Mucosa of descending colon (tissue), 3 donors: ENCODE measurements at regions not wholly inside any gene's neighbourhood (a gene's known extent, or its start where the extent isn't known, plus 50 kb on each side); places are given as distances from the start of the nearest gene placed in this dataset.

ENCODE experiments used
- ATAC-seq: fragments of 200-7000 bp; cut with Tn5 transposase; one replicate; pipeline ENCODE4 v1.9.1; 2020; ENCODE audit warnings: mild to moderate bottlenecking, moderate library complexity
- DNase-seq, 3 donors: peaks; one replicate each; pipeline ENCODE4 v3.0.0-alpha.2; 2020
- H3K36me3 ChIP-seq: fragments of 200-600 bp; one replicate; pipeline ENCODE4 v1.8.0; 2021; ENCODE audit warnings: low read depth, mild to moderate bottlenecking
- H3K4me1 ChIP-seq: fragments of 200-600 bp; one replicate; pipeline ENCODE4 v1.8.0; 2021; ENCODE audit warnings: low read depth, mild to moderate bottlenecking
- H3K4me3 ChIP-seq: fragments of 200-600 bp; one replicate; pipeline ENCODE4 v1.8.0; 2021; ENCODE audit warnings: mild to moderate bottlenecking
- H3K9me3 ChIP-seq: fragments of 200-600 bp; one replicate; pipeline ENCODE4 v1.8.0; 2021; ENCODE audit warnings: mild to moderate bottlenecking
- intact Hi-C, 2 donors: fragments of 100-400 bp; cut with DNase I in 1 of 2; cut with micrococcal nuclease in 1 of 2; formaldehyde crosslinking; loops; one replicate each; pipeline versions ENCODE4 v1.11.0 to v1.11.1; 2022; cut with DNase I, micrococcal nuclease
- TF ChIP-seq, protein P1 (sequence below): fragments of 200-600 bp; IDR thresholded peaks from one replicate; pipeline ENCODE4 v1.8.0; 2022; ENCODE audit warnings: antibody characterized with exemption, mild to moderate bottlenecking
- donor health status: DM: no; HTN: no; CAD: no; lungs with moderate emphysema.
- donor health status: DM: no; HTN: no; CAD: no.
- donor health status: DM: no; HTN: yes; CAD: no.

DNA sequence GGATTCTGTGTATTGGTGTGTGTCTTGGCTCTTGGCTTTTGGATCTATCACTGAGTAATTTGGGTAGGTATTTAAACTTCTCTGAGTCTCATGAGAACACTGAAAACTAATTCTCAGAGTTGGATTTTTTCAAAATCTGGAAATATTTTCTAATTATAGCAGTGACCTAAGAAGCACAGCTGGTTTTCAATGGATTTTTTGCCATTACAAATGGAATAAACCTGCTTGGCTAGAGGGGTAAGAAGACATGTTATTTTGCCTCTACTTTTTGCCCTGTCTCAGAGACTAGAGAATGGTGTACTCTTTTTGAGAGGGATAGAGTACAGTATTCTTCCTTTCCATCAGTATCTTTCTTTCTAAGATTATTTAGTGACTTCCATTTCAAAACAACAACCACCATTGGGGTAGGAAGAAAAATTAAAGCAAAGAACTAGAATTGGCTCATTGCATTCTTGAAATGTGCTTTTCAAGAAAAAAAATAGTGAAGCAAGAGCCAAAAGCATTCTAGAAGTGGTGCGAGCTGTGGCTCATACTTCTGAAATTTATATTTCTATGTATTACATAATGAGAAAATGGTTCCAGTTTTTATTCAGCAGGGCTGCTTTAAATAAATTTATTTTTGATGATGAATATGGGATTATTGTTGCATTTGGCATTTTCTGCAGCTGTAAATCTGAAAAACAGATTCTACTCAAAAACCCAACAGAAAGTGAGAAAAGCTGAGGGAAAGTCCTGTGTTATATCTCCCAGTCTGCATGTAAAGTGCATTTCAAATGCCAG is 850.2 kb upstream of the SLIT2 start:
- no peaks in the 10 kb centered on the region for H3K36me3 ChIP-seq
- no peak for DNase-seq
- no peaks in the 10 kb centered on the region for H3K4me1 ChIP-seq
- no peak overlapping the region for H3K4me3 ChIP-seq
- H3K9me3 ChIP-seq = no peaks in the 10 kb centered on the region
- TF ChIP-seq, protein P1, sequence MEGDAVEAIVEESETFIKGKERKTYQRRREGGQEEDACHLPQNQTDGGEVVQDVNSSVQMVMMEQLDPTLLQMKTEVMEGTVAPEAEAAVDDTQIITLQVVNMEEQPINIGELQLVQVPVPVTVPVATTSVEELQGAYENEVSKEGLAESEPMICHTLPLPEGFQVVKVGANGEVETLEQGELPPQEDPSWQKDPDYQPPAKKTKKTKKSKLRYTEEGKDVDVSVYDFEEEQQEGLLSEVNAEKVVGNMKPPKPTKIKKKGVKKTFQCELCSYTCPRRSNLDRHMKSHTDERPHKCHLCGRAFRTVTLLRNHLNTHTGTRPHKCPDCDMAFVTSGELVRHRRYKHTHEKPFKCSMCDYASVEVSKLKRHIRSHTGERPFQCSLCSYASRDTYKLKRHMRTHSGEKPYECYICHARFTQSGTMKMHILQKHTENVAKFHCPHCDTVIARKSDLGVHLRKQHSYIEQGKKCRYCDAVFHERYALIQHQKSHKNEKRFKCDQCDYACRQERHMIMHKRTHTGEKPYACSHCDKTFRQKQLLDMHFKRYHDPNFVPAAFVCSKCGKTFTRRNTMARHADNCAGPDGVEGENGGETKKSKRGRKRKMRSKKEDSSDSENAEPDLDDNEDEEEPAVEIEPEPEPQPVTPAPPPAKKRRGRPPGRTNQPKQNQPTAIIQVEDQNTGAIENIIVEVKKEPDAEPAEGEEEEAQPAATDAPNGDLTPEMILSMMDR = no peak
- intact Hi-C loops = no loop called here
- ATAC-seq = no peak

DNA sequence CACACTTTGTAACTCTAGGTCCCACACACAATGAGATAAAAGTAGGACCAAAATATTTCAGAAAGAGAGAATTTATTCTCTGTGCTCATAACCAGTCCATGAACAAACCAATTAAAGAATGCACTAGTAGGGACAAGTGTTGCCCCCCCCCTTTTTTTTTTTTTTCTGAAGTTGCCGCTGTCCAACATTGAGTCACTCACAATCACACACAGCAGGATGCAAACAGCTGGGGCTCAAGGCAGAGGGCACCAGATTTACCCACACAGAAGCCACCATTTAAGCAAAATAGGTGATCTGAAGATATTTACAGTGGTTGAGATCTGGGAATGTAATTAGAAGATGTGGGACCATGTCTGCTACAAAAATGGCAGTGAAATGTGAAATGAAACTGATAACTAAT is 850.9 kb upstream of the SLIT2 start:
- H3K4me3 ChIP-seq = no peak overlapping the region
- TF ChIP-seq, protein P1 = no peak

DNA sequence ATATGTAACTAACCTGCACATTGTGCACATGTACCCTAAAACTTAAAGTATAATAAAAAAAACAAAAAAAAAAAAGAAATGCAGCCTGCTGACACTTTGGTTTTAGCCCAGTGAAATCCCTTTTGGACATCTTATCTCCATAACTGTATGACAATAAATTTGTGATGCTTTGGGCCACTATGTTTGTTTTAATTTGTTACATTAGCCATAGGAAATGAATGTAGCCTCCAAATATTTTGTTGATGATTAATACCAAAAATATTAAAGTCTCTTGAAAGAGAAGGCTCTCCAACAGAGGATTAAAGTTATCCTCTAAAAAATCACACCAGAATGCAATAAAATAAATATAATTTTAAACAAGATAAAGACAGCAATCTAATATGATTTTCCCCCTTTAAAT is 852.7 kb upstream of the SLIT2 start:
- Histone ChIP-seq H3K4me1 (no peaks in the 10 kb centered on the region), H3K36me3 (no peaks in the 10 kb centered on the region), H3K9me3 (no peaks in the 10 kb centered on the region), H3K4me3 (no peak overlapping the region)
- DNase-seq = no peak
- intact Hi-C loops = no loop called here
- TF ChIP-seq, protein P1 = no peak
- ATAC-seq = no peak

More for the DNA sequence above, 850.9 kb upstream of the SLIT2 start:
- H3K4me1 ChIP-seq = no peaks in the 10 kb centered on the region
- ATAC-seq (no peak), DNase-seq (no peak)
- H3K36me3 ChIP-seq = no peaks in the 10 kb centered on the region
- no peaks in the 10 kb centered on the region for H3K9me3 ChIP-seq
- intact Hi-C loops = no loop called here

DNA sequence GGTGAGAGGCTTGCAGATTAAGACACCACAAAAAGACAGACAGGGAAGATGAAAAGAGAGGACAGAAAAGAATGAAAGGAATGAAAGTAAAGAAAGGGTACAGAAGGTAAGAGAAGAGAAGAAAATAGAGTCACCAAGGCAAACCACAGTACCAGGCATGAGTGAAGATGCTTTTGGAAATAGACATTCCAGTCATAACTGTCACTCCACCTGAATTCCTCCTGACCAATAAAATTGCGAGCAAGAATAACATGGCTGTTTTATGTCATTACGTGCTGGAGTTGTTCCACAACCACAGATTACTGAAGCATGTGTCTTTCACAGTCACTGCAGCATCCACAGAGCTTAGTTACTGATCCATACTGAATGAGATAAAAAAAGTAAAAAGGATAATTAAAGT is 864.9 kb upstream of the SLIT2 start:
- no peaks in the 10 kb centered on the region for H3K4me1 ChIP-seq
- no peaks in the 10 kb centered on the region for H3K9me3 ChIP-seq
- TF ChIP-seq, protein P1 = no peak
- no peak overlapping the region for H3K4me3 ChIP-seq
- intact Hi-C loops = no loop called here
- ATAC-seq = no peak
- H3K36me3 ChIP-seq = no peaks in the 10 kb centered on the region
- no peak for DNase-seq

DNA sequence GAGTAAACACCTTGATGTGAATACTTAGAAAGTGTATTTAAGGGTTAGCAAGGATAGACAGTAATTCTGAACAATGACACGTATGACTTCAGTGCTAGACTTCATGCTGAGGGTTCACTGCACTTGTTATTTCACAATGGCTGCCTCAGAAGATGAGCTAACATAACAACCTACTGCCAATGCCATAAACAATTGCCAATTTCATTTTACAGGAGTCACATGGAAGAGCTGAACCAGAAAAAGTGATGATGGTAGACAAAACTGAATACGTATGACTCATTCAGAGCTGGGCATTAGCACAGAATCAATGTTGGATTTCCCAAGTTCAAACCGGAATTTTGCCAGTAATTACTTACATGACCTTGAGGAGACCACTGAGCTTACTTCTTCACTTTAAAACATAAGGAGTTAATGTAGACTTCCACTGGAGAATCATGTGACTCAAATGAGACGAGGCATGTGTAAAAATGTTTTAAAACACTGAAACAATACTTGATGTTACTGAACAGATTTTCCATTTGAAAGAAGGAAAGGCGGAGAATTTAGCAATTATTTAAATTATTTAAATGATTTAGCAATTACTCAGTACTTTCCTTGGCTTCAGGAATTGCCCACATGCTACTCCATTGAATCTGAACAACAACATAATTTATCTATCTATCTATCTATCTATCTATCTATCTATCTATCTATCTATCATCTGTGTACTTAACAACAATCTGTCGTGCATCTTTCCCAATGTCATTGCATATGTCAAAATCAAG is 868.5 kb upstream of the SLIT2 start:
- no peak for DNase-seq
- intact Hi-C loops = no loop called here
- TF ChIP-seq, protein P1 = no peak

More for the DNA sequence above, 868.5 kb upstream of the SLIT2 start:
- H3K36me3 ChIP-seq = no peaks in the 10 kb centered on the region
- H3K9me3 ChIP-seq = no peaks in the 10 kb centered on the region
- no peak overlapping the region for H3K4me3 ChIP-seq
- no peak for ATAC-seq
- no peaks in the 10 kb centered on the region for H3K4me1 ChIP-seq
